Esophagus muscularis mucosa (tissue), 3 donors: ENCODE measurements at regions not wholly inside any gene's neighbourhood (a gene's known extent, or its start where the extent isn't known, plus 50 kb on each side); places are given as distances from the start of the nearest gene placed in this dataset.

Source experiments
- CTCF ChIP-seq, 3 experiments: fragments of 200-600 bp in 2 of 3; fragments of 450-650 bp in 1 of 3; sonication (generic) in 2 of 3; IDR thresholded peaks; one replicate each; pipeline ENCODE4 v1.5.1; 2017 to 2019; ENCODE audit warnings: antibody characterized with exemption in 3 of 3, mild to moderate bottlenecking in 2 of 3, moderate library complexity in 1 of 3
- POLR2AphosphoS5 ChIP-seq, 2 donors: sonication (generic); formaldehyde crosslinking; IDR thresholded peaks; one replicate each; pipeline ENCODE4 v1.6.1; 2017; ENCODE audit warnings: antibody characterized with exemption in 2 of 2

DNA sequence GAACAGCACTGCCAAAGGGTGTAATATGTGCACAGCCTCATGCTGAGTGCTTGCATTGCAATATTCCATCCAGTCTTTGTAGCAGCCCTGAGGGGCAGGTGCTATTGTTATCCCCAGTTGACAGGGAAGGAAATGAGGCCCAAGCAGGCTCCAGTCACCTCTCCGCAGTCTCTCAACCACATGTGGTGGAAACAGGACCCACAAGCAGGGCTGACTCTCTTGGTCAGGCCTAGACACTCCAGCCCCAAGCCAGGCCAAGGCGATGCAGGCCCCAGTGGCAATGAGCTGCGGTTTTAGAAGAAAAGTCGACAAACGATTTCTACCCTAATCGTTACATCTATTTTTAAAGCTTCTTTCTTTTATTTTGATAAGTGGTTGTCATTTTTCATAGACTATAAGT lies 52.6 kb upstream of the GADD45A start:
- no peak for TF ChIP-seq POLR2AphosphoS5 (IDR thresholded peaks at IDR 0.05)
- TF ChIP-seq CTCF (IDR thresholded peaks at IDR 0.05), result no peak
